ENCODE measurements at regions not wholly inside any gene's neighbourhood (a gene's known extent, or its start where the extent isn't known, plus 50 kb on each side); places are given as distances from the start of the nearest gene placed in this dataset.

GRCh38 chr6:56755040-56755439 is 112.4 kb upstream of the DST start:
- ChIA-PET CTCF (no interaction called here), POLR2A (no interaction called here)

- ChIA-PET CTCF (no interaction called here), POLR2A (no interaction called here)
These were observed 111.1 kb upstream of the DST start for GRCh38 chr6:56753811-56754210.

- POLR2A ChIA-PET: no interaction called here
- CTCF ChIA-PET: no interaction called here
These were observed 109.8 kb upstream of the DST start for GRCh38 chr6:56752534-56752933.

- ChIA-PET POLR2A (no interaction called here), CTCF (no interaction called here)
These were observed 109.3 kb upstream of the DST start for GRCh38 chr6:56752009-56752408.

- POLR2A ChIA-PET: no interaction called here
- CTCF ChIA-PET: no interaction called here
These were observed 108.9 kb upstream of the DST start for GRCh38 chr6:56751604-56752003.

GRCh38 chr6:56750686-56751085 is 108.0 kb upstream of the DST start:
- ChIA-PET POLR2A (no interaction called here), CTCF (interaction anchor here (1.5 kb wide), 1 partner anchor 11 kb away, joined by 4 read pairs; no protein-coding TSS in a partner anchor)

- POLR2A ChIA-PET: no interaction called here
- CTCF ChIA-PET: interaction anchor here (1.5 kb wide), 1 partner anchor 12 kb away, joined by 4 read pairs; no protein-coding TSS in a partner anchor
These were observed 107.0 kb upstream of the DST start for GRCh38 chr6:56749632-56750151.

- POLR2A ChIA-PET: no interaction called here
- CTCF ChIA-PET: no interaction called here
These were observed 104.2 kb upstream of the DST start for GRCh38 chr6:56746767-56747504.

GRCh38 chr6:56745971-56746370 is 103.3 kb upstream of the DST start:
- ChIA-PET POLR2A (no interaction called here), CTCF (no interaction called here)

- POLR2A ChIA-PET: no interaction called here
- CTCF ChIA-PET: no interaction called here
These were observed 102.4 kb upstream of the DST start for GRCh38 chr6:56745081-56745480.

- ChIA-PET POLR2A (no interaction called here), CTCF (no interaction called here)
These were observed 101.8 kb upstream of the DST start for GRCh38 chr6:56744528-56744927.

GRCh38 chr6:56742122-56742791 is 99.6 kb upstream of the DST start:
- ChIA-PET POLR2A (no interaction called here), CTCF (no interaction called here)

- ChIA-PET POLR2A (no interaction called here), CTCF (no interaction called here)
These were observed 98.8 kb upstream of the DST start for GRCh38 chr6:56741472-56741871.

- POLR2A ChIA-PET: no interaction called here
These were observed 97.4 kb upstream of the DST start for GRCh38 chr6:56739836-56740815.

GRCh38 chr6:56736804-56737203 is 94.1 kb upstream of the DST start:
- ChIA-PET CTCF (no interaction called here), POLR2A (no interaction called here)

More at GRCh38 chr6:56739836-56740815, 97.4 kb upstream of the DST start:
- CTCF ChIA-PET: no interaction called here

- POLR2A ChIA-PET: no interaction called here
- CTCF ChIA-PET: no interaction called here
These were observed 91.6 kb upstream of the DST start for GRCh38 chr6:56734335-56734734.

GRCh38 chr6:56733211-56733697 is 90.6 kb upstream of the DST start:
- ChIA-PET CTCF (no interaction called here), POLR2A (no interaction called here)

GRCh38 chr6:56732517-56732916 is 89.8 kb upstream of the DST start:
- ChIA-PET CTCF (no interaction called here), POLR2A (no interaction called here)

- CTCF ChIA-PET: no interaction called here
- POLR2A ChIA-PET: no interaction called here
These were observed 88.2 kb upstream of the DST start for GRCh38 chr6:56730663-56731529.

GRCh38 chr6:56729719-56730118 is 87.0 kb upstream of the DST start:
- CTCF ChIA-PET: no interaction called here
- POLR2A ChIA-PET: no interaction called here
